ENCODE measurements at regions not wholly inside any gene's neighbourhood (a gene's known extent, or its start where the extent isn't known, plus 50 kb on each side); places are given as distances from the start of the nearest gene placed in this dataset.

GRCh38 chr1:8198522-8198921 is 119.4 kb upstream of the SLC45A1 start:
- H3K27ac ChIP-seq (ENCODE audit: low read depth in 2 of 2, low read length in 1 of 2), result no peak overlapping the region

GRCh38 chr1:8197493-8198282 is 120.2 kb upstream of the SLC45A1 start:
- H3K27ac ChIP-seq (ENCODE audit: low read depth in 2 of 2, low read length in 1 of 2), result peak overlapping the region in 1 of 2 donors; percentile 62
- H3K9me3 ChIP-seq (ENCODE audit: control insufficient read depth in 2 of 2, insufficient read depth in 1 of 2, low read depth in 1 of 2, low read length in 1 of 2), result no peaks in the 10 kb centered on the region
- H3K27me3 ChIP-seq (ENCODE audit: control insufficient read depth in 1 of 2, insufficient read depth in 2 of 2, low read length in 2 of 2), result no peaks in the 10 kb centered on the region
- 37 to 44% methylated on average over 20 of the region's 20 CpGs for WGBS, 2 donors
- H3K4me1 ChIP-seq (ENCODE audit: control insufficient read depth in 2 of 2, insufficient read depth in 2 of 2, low read length in 1 of 2), result peaks cover 4 to 6% of the 10 kb centered on the region in 2 donors
- no peak overlapping the region for H3K4me3 ChIP-seq (ENCODE audit: low read depth in 1 of 2, low read length in 2 of 2)
- H3K36me3 ChIP-seq (ENCODE audit: control insufficient read depth in 2 of 2, insufficient read depth in 2 of 2, low read length in 1 of 2), result no peaks in the 10 kb centered on the region

More at GRCh38 chr1:8198522-8198921, 119.4 kb upstream of the SLC45A1 start:
- H3K36me3 ChIP-seq (ENCODE audit: control insufficient read depth in 2 of 2, insufficient read depth in 2 of 2, low read length in 1 of 2), result no peaks in the 10 kb centered on the region
- no peaks in the 10 kb centered on the region for H3K27me3 ChIP-seq (ENCODE audit: control insufficient read depth in 1 of 2, insufficient read depth in 2 of 2, low read length in 2 of 2)
- WGBS, 2 donors, result 94 to 95% methylated on average over 6 of the region's 6 CpGs
- no peak overlapping the region for H3K4me3 ChIP-seq (ENCODE audit: low read depth in 1 of 2, low read length in 2 of 2)
- H3K4me1 ChIP-seq (ENCODE audit: control insufficient read depth in 2 of 2, insufficient read depth in 2 of 2, low read length in 1 of 2), result peaks cover 4 to 6% of the 10 kb centered on the region in 2 donors
- no peaks in the 10 kb centered on the region for H3K9me3 ChIP-seq (ENCODE audit: control insufficient read depth in 2 of 2, insufficient read depth in 1 of 2, low read depth in 1 of 2, low read length in 1 of 2)

DNA sequence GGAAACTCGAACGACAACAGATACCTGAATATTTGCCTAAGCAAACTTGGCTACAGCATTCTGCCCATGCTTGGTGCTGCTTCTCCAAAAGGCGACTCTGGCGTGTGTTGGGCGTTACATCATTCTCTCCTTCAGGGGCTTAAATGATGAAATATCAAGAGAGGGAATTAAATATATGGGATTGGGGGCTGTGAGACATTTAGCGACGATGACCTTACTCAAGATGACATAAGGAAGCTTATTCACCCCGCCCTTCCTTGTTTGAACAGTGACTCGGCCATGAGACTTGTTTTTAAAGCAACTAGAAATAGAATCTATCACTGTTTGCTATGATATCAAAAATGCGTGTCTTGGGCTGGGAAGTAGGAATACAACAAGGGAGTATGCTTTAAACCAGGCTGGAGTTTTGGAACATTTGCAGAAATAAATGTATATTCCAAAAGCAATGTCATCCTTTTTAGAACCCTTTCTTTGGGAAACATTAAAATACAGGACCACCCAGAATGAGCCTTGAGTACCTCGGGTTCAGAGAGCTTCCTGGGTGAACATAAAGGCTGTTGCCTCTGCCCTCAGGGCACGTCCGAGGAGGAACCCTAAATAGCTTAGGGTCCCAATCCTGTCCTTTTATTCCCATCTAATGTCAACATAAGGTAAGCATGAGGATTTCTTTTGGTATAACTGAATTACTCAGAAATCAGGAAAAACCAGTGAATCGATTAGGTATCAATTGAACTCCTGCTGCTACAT is 123.3 kb upstream of the SLC45A1 start:
- Histone ChIP-seq H3K27ac (ENCODE audit: low read depth in 2 of 2, low read length in 1 of 2) (no peak overlapping the region), H3K9me3 (ENCODE audit: control insufficient read depth in 2 of 2, insufficient read depth in 1 of 2, low read depth in 1 of 2, low read length in 1 of 2) (no peaks in the 10 kb centered on the region), H3K4me3 (ENCODE audit: low read depth in 1 of 2, low read length in 2 of 2) (no peak overlapping the region), H3K36me3 (ENCODE audit: control insufficient read depth in 2 of 2, insufficient read depth in 2 of 2, low read length in 1 of 2) (no peaks in the 10 kb centered on the region), H3K4me1 (ENCODE audit: control insufficient read depth in 2 of 2, insufficient read depth in 2 of 2, low read length in 1 of 2) (peaks cover 3 to 4% of the 10 kb centered on the region in 2 donors), H3K27me3 (ENCODE audit: control insufficient read depth in 1 of 2, insufficient read depth in 2 of 2, low read length in 2 of 2) (no peaks in the 10 kb centered on the region)
- WGBS, 2 donors, result 63 to 70% methylated on average over 14 of the region's 14 CpGs

DNA sequence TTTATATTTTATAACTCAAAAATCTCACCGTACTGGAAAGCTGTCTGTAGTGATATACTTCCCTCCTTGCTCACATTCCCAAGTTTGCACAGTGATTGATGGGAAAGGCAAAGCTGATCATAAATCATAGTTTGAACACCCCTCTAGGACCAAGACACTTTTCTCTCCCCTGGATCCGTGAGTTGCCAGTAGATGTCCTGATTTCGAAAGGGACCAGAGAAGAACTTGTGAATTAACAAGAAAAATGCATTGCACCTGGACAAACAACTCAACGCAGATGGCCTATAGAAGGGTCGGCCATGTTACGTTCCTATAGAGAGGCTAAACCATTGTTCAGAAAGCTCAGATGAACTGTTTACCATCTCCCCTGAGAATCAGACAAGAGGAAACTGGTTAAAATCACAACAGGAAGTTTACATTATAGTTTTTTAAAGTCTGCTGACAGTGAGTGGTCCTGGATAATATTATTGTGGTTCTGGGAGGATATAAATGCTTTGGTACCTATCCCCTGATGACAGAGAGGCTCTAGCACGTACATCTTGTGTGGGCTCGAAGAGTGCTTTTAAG is 124.0 kb upstream of the SLC45A1 start:
- Histone ChIP-seq H3K4me3 (ENCODE audit: low read depth in 1 of 2, low read length in 2 of 2) (no peak overlapping the region), H3K27me3 (ENCODE audit: control insufficient read depth in 1 of 2, insufficient read depth in 2 of 2, low read length in 2 of 2) (no peaks in the 10 kb centered on the region), H3K9me3 (ENCODE audit: control insufficient read depth in 2 of 2, insufficient read depth in 1 of 2, low read depth in 1 of 2, low read length in 1 of 2) (no peaks in the 10 kb centered on the region), H3K27ac (ENCODE audit: low read depth in 2 of 2, low read length in 1 of 2) (no peak overlapping the region), H3K36me3 (ENCODE audit: control insufficient read depth in 2 of 2, insufficient read depth in 2 of 2, low read length in 1 of 2) (no peaks in the 10 kb centered on the region), H3K4me1 (ENCODE audit: control insufficient read depth in 2 of 2, insufficient read depth in 2 of 2, low read length in 1 of 2) (peaks cover 3 to 4% of the 10 kb centered on the region in 2 donors)
- 85 to 87% methylated on average over 8 of the region's 8 CpGs for whole genome bisulfite sequencing, 2 donors

- Histone ChIP-seq H3K27me3 (ENCODE audit: control insufficient read depth in 1 of 2, insufficient read depth in 2 of 2, low read length in 2 of 2) (no peaks in the 10 kb centered on the region), H3K4me1 (ENCODE audit: control insufficient read depth in 2 of 2, insufficient read depth in 2 of 2, low read length in 1 of 2) (no peaks in the 10 kb centered on the region), H3K9me3 (ENCODE audit: control insufficient read depth in 2 of 2, insufficient read depth in 1 of 2, low read depth in 1 of 2, low read length in 1 of 2) (no peaks in the 10 kb centered on the region), H3K36me3 (ENCODE audit: control insufficient read depth in 2 of 2, insufficient read depth in 2 of 2, low read length in 1 of 2) (no peaks in the 10 kb centered on the region), H3K27ac (ENCODE audit: low read depth in 2 of 2, low read length in 1 of 2) (no peak overlapping the region), H3K4me3 (ENCODE audit: low read depth in 1 of 2, low read length in 2 of 2) (no peak overlapping the region)
- 83 to 84% methylated on average over 9 of the region's 9 CpGs for WGBS, 2 donors
These were observed 126.4 kb upstream of the SLC45A1 start for GRCh38 chr1:8191474-8191873.

GRCh38 chr1:8189931-8190483 is 127.9 kb upstream of the SLC45A1 start:
- WGBS, 2 donors, result 78 to 91% methylated on average over 6 of the region's 6 CpGs
- no peaks in the 10 kb centered on the region for H3K36me3 ChIP-seq (ENCODE audit: control insufficient read depth in 2 of 2, insufficient read depth in 2 of 2, low read length in 1 of 2)
- H3K4me3 ChIP-seq (ENCODE audit: low read depth in 1 of 2, low read length in 2 of 2), result no peak overlapping the region
- H3K4me1 ChIP-seq (ENCODE audit: control insufficient read depth in 2 of 2, insufficient read depth in 2 of 2, low read length in 1 of 2), result no peaks in the 10 kb centered on the region
- no peak overlapping the region for H3K27ac ChIP-seq (ENCODE audit: low read depth in 2 of 2, low read length in 1 of 2)
- no peaks in the 10 kb centered on the region for H3K9me3 ChIP-seq (ENCODE audit: control insufficient read depth in 2 of 2, insufficient read depth in 1 of 2, low read depth in 1 of 2, low read length in 1 of 2)
- no peaks in the 10 kb centered on the region for H3K27me3 ChIP-seq (ENCODE audit: control insufficient read depth in 1 of 2, insufficient read depth in 2 of 2, low read length in 2 of 2)

DNA sequence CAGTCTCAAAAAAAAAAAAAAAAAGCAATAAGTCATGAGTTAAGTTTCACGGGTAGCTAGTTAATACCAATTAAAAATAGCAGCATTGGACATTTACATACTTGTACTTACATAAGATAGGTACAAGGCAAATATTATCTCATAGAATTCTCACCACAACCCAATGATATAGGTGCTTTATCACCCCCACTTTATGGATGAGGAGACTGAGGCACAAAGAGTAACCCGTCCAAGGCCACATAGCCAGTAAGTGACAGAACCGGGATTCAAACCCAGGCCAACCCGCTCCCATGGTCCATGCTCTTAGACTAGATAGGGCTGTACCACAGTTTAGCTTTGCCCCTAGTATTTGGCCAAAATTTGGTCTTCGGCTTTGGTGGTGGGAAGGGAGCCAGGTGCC is 132.5 kb upstream of the SLC45A1 start:
- no peaks in the 10 kb centered on the region for H3K4me1 ChIP-seq (ENCODE audit: control insufficient read depth in 2 of 2, insufficient read depth in 2 of 2, low read length in 1 of 2)
- H3K9me3 ChIP-seq (ENCODE audit: control insufficient read depth in 2 of 2, insufficient read depth in 1 of 2, low read depth in 1 of 2, low read length in 1 of 2), result no peaks in the 10 kb centered on the region
- no peak overlapping the region for H3K4me3 ChIP-seq (ENCODE audit: low read depth in 1 of 2, low read length in 2 of 2)
- no peaks in the 10 kb centered on the region for H3K36me3 ChIP-seq (ENCODE audit: control insufficient read depth in 2 of 2, insufficient read depth in 2 of 2, low read length in 1 of 2)
- no peak overlapping the region for H3K27ac ChIP-seq (ENCODE audit: low read depth in 2 of 2, low read length in 1 of 2)
- WGBS, 2 donors, result 91 to 94% methylated on average over 5 of the region's 5 CpGs
- no peaks in the 10 kb centered on the region for H3K27me3 ChIP-seq (ENCODE audit: control insufficient read depth in 1 of 2, insufficient read depth in 2 of 2, low read length in 2 of 2)

- H3K4me1 ChIP-seq (ENCODE audit: control insufficient read depth in 2 of 2, insufficient read depth in 2 of 2, low read length in 1 of 2), result no peaks in the 10 kb centered on the region
- 89 to 94% methylated on average over 3 of the region's 3 CpGs for WGBS, 2 donors
- no peaks in the 10 kb centered on the region for H3K36me3 ChIP-seq (ENCODE audit: control insufficient read depth in 2 of 2, insufficient read depth in 2 of 2, low read length in 1 of 2)
- H3K27ac ChIP-seq (ENCODE audit: low read depth in 2 of 2, low read length in 1 of 2), result no peak overlapping the region
- no peaks in the 10 kb centered on the region for H3K27me3 ChIP-seq (ENCODE audit: control insufficient read depth in 1 of 2, insufficient read depth in 2 of 2, low read length in 2 of 2)
- H3K9me3 ChIP-seq (ENCODE audit: control insufficient read depth in 2 of 2, insufficient read depth in 1 of 2, low read depth in 1 of 2, low read length in 1 of 2), result no peaks in the 10 kb centered on the region
- H3K4me3 ChIP-seq (ENCODE audit: low read depth in 1 of 2, low read length in 2 of 2), result no peak overlapping the region
These were observed 133.6 kb upstream of the SLC45A1 start for GRCh38 chr1:8184301-8184700.

DNA sequence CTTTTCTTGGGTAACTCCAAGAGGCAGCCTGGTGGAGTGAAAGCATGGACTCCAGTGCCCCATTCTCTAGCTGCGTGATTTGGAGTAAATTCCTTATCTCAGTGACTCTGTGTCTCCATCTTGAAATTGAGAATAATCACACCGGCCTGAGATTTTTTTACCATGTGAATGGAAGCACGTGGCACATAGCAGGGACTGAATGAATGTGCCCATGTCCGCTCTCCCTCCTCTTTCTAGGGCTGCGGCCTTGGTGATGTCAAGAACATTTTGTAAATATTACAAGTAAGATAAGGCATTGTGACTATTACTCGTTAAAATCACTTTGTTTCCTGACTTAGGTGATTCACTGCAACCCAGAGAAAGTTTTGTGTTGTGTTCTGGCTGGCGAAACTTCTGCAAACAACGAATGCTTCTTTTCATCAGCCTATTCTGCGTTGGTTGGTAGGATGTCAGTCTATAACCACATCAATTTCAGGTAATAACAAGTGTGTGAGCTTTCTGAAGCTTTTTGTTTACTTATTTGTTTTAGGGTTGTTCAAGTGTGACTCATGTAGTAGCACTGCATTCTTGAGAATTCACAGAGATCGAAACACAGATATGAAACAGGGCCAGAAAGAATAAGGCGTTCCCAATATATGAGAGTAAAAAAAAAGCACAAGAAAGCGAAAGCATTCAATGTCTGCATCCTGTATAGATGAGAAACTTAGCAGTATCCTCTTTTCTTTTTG is 135.7 kb upstream of the SLC45A1 start:
- Histone ChIP-seq H3K36me3 (ENCODE audit: control insufficient read depth in 2 of 2, insufficient read depth in 2 of 2, low read length in 1 of 2) (no peaks in the 10 kb centered on the region), H3K4me1 (ENCODE audit: control insufficient read depth in 2 of 2, insufficient read depth in 2 of 2, low read length in 1 of 2) (no peaks in the 10 kb centered on the region), H3K27ac (ENCODE audit: low read depth in 2 of 2, low read length in 1 of 2) (peak overlapping the region; percentile 21 to 33), H3K9me3 (ENCODE audit: control insufficient read depth in 2 of 2, insufficient read depth in 1 of 2, low read depth in 1 of 2, low read length in 1 of 2) (peaks cover 0 to 2% of the 10 kb centered on the region in 2 donors), H3K27me3 (ENCODE audit: control insufficient read depth in 1 of 2, insufficient read depth in 2 of 2, low read length in 2 of 2) (no peaks in the 10 kb centered on the region), H3K4me3 (ENCODE audit: low read depth in 1 of 2, low read length in 2 of 2) (no peak overlapping the region)
- WGBS, 2 donors, result 64 to 65% methylated on average over 12 of the region's 12 CpGs
